Esophagus mucosa (tissue), 1 donor: ENCODE measurements at regions not wholly inside any gene's neighbourhood (a gene's known extent, or its start where the extent isn't known, plus 50 kb on each side); places are given as distances from the start of the nearest gene placed in this dataset.
A peak's percentile ranks its signal among the peaks of the same experiment; 100 is the strongest.

Source experiments
- ATAC-seq: fragments of 200-7000 bp; cut with Tn5 transposase; one replicate; pipeline ENCODE4 v1.9.1; 2020
- donor health status: DM: yes; HTN: yes; CAD: no.

DNA sequence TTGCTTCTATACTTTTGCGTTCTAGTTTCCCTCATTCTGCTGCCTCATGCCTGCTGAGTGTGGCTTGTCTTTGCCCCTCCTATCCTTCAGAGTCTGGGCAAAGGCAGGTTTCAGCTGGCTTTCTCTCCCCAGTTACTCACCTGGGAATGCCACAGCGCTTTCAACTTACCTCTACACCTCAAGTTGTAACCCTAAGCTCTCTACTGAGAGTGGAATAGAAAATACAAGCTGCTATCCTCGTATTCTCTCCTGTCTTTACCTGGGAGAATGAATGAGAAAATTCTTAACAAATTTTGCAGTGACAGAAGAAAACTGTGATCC is 316.3 kb upstream of the KLF12 start:
- peak; percentile 93 for ATAC-seq

DNA sequence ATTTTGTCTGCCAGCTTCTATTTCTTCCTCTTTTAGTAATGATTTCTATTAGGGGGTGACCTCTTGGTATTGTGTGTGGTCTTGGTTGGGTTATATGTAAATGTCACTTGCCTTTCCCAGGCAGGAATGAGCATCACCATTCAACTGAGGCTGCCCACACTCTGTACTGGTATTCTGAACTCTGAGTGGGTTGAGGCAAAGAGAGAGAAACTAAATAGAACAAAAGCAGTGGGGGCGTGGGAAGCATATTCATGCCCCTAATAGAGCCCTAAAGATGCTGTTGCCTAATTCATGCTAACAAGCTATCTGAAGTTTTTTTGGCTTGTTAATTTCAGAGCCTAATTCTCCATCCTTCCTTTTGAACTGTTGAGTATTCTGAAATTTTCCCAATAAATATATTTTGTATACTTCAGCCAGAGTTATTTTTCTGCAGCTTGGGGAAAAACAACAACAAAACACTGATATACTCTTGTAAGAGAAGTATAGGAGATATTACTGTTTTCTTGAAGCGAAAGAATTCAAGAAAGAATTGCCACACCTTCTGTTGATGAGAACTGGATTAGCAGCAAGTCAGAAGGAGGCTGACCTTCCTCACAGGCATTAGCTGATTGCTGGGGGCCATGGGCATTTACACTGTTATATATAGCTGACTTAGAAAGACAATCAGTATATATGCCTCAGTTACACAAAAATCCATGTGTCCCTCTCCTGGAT is 315.8 kb upstream of the KLF12 start:
- peak; percentile 54 for ATAC-seq

DNA sequence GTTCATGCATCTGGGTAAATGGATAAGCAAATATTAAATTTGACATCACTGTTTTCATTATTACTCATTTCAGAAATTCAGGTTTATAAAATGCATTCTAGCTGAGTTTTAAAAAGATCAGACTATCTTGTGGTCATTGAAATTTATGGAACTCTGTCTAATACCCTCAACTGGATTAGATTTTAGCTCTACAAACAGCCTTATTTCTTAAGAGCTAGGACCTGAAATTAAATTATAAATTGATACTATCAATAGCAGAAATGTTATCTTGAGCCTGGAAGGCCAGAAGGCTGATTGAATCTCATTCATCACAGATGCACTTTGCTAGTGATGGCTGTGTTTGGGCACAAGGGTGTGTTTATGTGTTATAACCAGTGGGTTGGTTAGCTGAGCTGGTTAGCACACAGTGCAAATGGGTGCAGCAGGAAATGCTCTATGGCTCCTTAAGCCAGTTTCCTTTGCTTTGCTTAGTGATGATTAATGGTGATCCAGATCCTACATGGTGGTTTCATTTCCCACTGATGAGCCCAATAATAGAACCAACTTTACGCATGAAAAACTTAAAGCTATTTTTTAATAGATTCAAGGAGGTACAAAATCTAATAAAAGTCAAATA is 310.8 kb upstream of the KLF12 start:
- ATAC-seq: peak; percentile 96

- no peak for ATAC-seq
Observed at GRCh38 chr13:74444161-74444571, 310.0 kb upstream of the KLF12 start.

GRCh38 chr13:74443631-74444030 is 309.4 kb upstream of the KLF12 start:
- peak; percentile 83 for ATAC-seq

GRCh38 chr13:74442751-74443150 is 308.5 kb upstream of the KLF12 start:
- ATAC-seq: peak; percentile 79

- ATAC-seq: no peak
Observed at GRCh38 chr13:74438901-74439300, 304.7 kb upstream of the KLF12 start.

DNA sequence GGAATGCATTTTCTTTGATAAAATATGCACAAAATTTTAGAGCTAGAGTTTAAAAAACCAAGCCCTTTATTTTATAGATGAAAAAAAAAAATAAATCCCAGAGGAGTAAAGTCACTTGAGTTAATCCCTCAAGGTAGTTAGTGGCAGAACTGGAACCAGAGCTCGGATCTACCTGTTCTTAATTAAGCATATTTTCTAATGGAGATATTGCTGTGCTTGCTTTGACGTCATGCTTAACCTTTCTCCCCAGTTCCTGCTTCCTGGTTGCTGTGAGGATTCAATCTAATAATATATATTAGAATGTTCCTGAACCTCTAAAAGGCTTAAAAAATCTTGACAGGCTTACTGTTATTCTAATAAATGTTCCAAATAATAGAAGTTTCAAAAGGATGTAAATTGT is 300.6 kb upstream of the KLF12 start:
- ATAC-seq: peak; percentile 70

DNA sequence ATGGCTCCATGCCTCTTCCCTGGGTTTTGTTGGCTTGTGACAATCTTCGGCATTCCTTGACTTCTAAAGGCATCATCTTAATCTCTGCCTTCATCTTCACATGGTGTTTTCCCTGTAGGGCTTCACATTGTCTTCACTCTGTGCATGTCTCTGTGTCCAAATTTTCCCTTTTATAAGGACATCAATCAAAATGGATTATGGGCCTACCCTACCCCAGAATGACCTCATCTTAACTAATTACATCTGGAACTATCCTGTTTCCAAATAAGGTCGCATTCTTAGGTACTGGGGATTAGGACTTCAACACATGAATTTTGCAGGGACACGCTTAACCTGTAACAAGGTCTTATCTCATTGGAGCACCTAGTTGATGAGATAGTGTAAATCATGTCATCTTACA is 290.3 kb upstream of the KLF12 start:
- ATAC-seq: no peak

DNA sequence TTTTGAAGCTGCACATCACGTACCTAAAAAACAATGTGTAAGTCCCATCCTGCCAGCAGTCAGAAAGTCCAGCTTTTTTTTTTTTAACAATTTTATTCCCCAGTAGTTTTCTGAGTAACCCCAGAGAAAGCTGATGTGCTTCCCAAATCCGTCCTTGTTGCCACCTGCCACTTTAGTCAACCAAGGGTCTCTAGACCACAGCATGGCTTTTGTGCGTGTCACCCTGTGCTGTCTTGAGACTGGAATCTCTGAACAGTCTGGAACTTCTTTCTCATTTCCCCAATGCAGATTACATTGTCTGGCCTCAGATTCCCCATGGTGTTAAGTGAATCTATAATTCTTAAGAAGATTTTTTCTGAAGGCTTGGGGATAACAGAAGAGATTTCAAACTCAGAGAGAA is 289.2 kb upstream of the KLF12 start:
- no peak for ATAC-seq

DNA sequence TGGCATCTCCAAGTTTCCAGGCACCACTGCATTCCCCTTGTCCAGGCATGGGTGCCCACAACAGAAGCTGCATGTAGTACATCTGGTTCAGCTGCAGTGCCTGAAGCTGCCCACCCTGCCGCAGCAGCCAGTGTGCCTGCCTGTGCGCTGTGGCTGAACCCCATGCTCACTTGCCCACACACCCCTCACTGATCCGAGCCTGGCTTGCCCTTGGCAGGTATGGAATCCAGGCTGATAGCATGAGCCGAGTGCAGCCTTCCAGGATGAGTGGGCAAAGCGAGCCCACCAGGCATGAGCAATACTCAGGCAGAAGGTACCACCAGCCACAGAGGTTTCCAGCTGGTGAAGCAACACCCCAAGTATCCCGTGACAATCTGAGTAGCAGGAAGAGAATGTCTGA is 280.3 kb upstream of the KLF12 start:
- ATAC-seq: no peak

DNA sequence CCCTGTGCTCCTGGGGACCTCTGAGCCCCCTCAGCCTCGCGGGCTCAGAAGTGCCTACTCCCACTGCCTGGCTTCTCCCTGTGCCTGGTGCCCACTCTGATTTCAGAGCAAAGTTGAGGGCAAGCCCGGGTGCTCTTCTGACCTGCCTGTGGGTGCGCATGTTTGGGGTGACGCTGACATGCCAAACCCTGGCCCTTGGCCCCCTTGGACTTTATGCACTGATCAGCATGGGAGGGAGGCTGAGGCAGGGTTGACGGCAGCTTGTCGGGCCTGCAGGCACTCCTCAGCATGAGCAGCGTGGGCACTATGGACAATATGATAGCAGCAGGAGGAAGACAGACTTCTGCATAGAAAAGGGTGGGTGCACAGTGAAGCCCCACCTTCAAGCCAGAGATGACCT is 279.3 kb upstream of the KLF12 start:
- no peak for ATAC-seq

DNA sequence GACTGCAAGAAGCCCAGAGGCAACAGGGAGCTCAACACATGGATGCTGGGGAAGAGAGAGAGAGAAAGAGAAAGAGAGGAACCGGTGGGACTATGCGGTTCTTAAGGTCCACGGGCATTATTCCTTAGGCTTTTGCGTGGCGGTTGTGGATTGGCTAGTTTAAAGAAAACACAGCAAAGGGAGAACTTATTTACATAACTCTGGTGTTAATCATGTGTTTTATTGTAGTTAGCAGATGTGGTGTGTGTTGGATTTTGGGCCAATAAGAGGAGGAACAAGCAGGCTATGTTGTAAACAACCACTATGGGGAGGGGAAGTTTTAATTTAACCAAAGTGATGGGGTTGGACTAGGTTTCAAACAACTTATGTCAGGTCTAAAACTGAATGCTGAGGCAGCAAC is 275.3 kb upstream of the KLF12 start:
- no peak for ATAC-seq

GRCh38 chr13:74406420-74406819 is 272.2 kb upstream of the KLF12 start:
- ATAC-seq: no peak

DNA sequence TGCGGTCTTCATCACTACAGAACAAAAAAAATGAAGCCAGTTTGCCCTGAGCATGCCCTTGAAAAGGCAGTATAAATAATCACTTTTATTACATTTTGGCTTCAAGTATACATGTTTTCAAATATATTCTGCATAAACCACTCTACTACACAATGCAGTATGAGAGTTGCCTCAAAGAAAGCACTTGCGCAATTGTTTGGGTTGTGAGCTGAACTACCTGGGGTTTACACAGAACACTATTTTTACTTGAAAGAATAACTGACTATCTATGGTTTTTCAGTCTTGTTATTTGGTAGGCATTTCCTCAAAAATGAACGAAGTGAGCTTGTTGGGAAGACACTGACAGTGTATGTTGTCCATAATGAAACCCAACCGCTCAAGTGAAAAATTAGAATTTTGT is 264.4 kb upstream of the KLF12 start:
- ATAC-seq: no peak

- no peak for ATAC-seq
Observed at GRCh38 chr13:74389056-74389455, 254.9 kb upstream of the KLF12 start.

- no peak for ATAC-seq
Observed at GRCh38 chr13:74388626-74389025, 254.4 kb upstream of the KLF12 start.

DNA sequence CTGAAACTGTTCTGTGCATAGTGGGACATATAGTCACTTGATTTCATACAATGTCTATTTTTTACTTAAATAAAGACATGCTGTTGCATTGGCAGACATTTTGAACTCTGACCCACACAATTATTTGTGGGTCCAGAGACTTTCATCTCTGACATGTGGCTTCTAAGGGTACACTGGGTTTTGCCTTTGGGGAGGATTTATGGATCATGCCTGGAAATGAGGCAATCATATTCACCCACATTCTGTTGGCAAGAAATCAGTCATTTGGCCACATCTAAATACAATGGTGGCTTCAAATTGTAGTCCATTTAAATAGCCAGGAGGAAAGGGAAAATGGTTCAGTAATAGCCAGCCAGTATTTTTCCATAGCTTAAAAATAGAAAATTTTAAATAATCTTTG is 238.3 kb upstream of the KLF12 start:
- no peak for ATAC-seq

- no peak for ATAC-seq
Observed at GRCh38 chr13:74367193-74367592, 233.0 kb upstream of the KLF12 start.

- no peak for ATAC-seq
Observed at GRCh38 chr13:74361274-74361673, 227.1 kb upstream of the KLF12 start.

DNA sequence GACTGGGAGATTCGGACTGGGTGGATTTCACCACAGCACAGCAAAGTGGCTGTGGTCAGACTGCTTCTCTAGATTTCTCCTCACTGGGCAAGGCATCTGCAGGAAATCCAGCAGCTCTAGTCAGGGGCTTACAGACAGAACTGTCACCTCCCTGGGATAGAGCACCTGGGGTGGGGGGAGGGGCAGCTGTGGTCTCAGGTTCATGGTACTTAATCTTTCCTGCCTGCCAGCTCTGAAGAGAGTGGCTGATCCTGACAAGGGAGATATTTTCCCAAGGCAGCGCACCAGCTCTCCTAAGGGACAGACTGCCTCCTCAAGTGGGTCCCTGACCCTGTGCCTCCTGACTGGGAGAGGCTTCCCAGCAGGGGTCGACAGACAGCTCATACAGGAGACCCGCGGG is 212.8 kb upstream of the KLF12 start:
- no peak for ATAC-seq

GRCh38 chr13:74338341-74338740 is 204.1 kb upstream of the KLF12 start:
- ATAC-seq: no peak

GRCh38 chr13:74336546-74336945 is 202.3 kb upstream of the KLF12 start:
- ATAC-seq: no peak

DNA sequence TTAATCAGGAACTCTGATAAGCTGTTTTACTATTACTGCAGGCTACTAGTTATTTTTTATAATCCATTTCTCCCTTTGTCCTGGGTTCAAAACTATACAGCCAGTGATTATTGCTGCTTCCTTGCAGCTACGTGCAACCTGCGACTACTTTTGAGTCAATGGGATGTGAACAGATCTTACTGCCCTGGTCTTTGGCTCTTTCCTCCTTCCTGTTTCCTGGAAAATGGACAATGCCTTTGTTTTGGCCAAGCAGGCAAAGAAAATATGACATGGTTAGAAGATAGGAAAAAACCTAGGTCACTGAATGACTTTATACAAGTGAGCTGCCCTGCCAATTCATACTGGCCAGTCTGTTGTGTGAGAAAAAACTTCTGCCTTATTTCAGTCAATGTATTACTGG is 201.2 kb upstream of the KLF12 start:
- no peak for ATAC-seq

- no peak for ATAC-seq
Observed at GRCh38 chr13:74329962-74330361, 195.8 kb upstream of the KLF12 start.
